NCI-H2081 (cell line): ENCODE measurements at regions not wholly inside any gene's neighbourhood (a gene's known extent, or its start where the extent isn't known, plus 50 kb on each side); places are given as distances from the start of the nearest gene placed in this dataset.
"Not testable (repeated sequence)": the region's sequence is repeated elsewhere in the genome, so short reads cannot be mapped to it uniquely, and the experiment has no call there.

Experiments
- DNase-seq, 2 experiments: peaks; one replicate each; lab custom pipeline; 2025; lab: John Stamatoyannopoulos, UW

- not testable (repeated sequence) for DNase-seq
These were observed 313.2 kb downstream of the UBE2NL start for GRCh38 chrX:144197057-144197456.

- not testable (repeated sequence) for DNase-seq
These were observed 318.9 kb downstream of the UBE2NL start for GRCh38 chrX:144202726-144203125.

- not testable (repeated sequence) for DNase-seq
These were observed 324.6 kb downstream of the UBE2NL start for GRCh38 chrX:144208360-144209024.

- no peak for DNase-seq
These were observed 330.8 kb downstream of the UBE2NL start for GRCh38 chrX:144214651-144215050.

- no peak for DNase-seq
These were observed 335.2 kb downstream of the UBE2NL start for GRCh38 chrX:144219035-144219434.

GRCh38 chrX:144231116-144231785, 347.4 kb downstream of the UBE2NL start:
- DNase-seq, result not testable (repeated sequence)

GRCh38 chrX:144253356-144253755, 369.5 kb downstream of the UBE2NL start:
- no peak for DNase-seq

GRCh38 chrX:144259054-144259453, 375.2 kb downstream of the UBE2NL start:
- DNase-seq, result no peak

- no peak for DNase-seq
These were observed 381.8 kb downstream of the UBE2NL start for GRCh38 chrX:144265641-144266040.

GRCh38 chrX:144275367-144275766, 391.5 kb downstream of the UBE2NL start:
- DNase-seq, result peak; percentile 85 to 97

GRCh38 chrX:144275843-144276242, 392.0 kb downstream of the UBE2NL start:
- no peak for DNase-seq

- no peak for DNase-seq
These were observed 409.4 kb downstream of the UBE2NL start for GRCh38 chrX:144293229-144293628.

GRCh38 chrX:144295921-144296320, 412.1 kb downstream of the UBE2NL start:
- no peak for DNase-seq

- DNase-seq, result no peak
These were observed 413.4 kb downstream of the UBE2NL start for GRCh38 chrX:144297221-144297620.

GRCh38 chrX:144327495-144327894, 443.6 kb downstream of the UBE2NL start:
- DNase-seq, result peak in 1 of 2 experiments; percentile 3

- DNase-seq, result no peak
These were observed 449.6 kb downstream of the UBE2NL start for GRCh38 chrX:144333429-144333828.

- no peak for DNase-seq
These were observed 450.7 kb downstream of the UBE2NL start for GRCh38 chrX:144334577-144334976.

GRCh38 chrX:144335402-144335801, 451.5 kb downstream of the UBE2NL start:
- DNase-seq, result no peak

GRCh38 chrX:144379156-144379555, 495.3 kb downstream of the UBE2NL start:
- DNase-seq, result no peak

- DNase-seq, result no peak
These were observed 504.9 kb downstream of the UBE2NL start for GRCh38 chrX:144388738-144389137.
